ENCODE measurements at regions not wholly inside any gene's neighbourhood (a gene's known extent, or its start where the extent isn't known, plus 50 kb on each side); places are given as distances from the start of the nearest gene placed in this dataset.

- TF ChIP-seq CTCF (conservative IDR thresholded peaks at IDR 0.05) (no peak), ZFX (IDR thresholded peaks at IDR 0.05) (no peak)
Measured at GRCh38 chr9:117480729-117481128, 65.9 kb upstream of the ASTN2 start.
